ENCODE measurements at regions not wholly inside any gene's neighbourhood (a gene's known extent, or its start where the extent isn't known, plus 50 kb on each side); places are given as distances from the start of the nearest gene placed in this dataset.

- no peak overlapping the region for H3K4me3 ChIP-seq (ENCODE audit: low read depth, low read length)
- no peak for TF ChIP-seq CTCF (IDR thresholded peaks at IDR 0.05; ENCODE audit: low read depth, low read length)
Observed at GRCh38 chr20:6683021-6683977, 84.2 kb upstream of the BMP2 start.

DNA sequence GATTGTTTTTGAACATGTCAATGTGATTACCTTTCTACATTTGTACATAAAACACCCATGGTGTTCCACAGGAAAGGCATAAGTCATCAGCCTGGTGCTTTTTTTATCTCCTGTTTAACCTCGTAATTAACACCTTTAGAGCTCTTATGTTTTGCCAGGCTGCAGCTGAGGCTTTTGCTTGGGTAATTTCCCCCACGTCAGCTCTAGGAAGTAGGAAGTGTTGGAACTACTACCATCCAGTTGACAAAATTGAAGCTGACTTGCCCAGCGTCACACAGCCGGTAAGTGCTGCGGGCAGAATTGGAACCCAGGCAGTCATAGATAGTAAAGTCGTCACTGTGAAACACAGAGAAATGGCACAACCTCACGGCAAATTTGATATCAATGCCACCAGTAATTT, 86.6 kb upstream of the BMP2 start:
- H3K4me3 ChIP-seq (ENCODE audit: low read depth, low read length) = no peak overlapping the region
- no peak for TF ChIP-seq CTCF (IDR thresholded peaks at IDR 0.05; ENCODE audit: low read depth, low read length)

DNA sequence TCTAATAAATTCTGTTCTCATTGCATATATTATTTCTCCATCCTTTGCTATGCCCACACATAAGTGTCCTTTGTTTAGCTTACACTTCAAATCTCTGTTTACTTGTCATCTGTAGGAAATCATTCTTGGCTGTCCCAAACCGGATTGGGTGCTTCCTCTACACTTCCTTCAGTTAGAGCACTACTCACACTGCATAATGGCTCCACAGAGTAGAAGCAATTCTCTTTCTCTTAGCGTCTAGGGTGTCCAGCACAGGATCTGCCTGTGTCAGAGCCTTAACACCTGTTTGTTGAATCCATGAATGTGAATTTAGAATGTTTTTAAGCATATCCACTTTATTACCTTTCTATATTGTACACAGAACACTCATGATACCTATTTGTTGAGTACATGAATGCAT, 87.0 kb upstream of the BMP2 start:
- no peak for TF ChIP-seq CTCF (IDR thresholded peaks at IDR 0.05; ENCODE audit: low read depth, low read length)
- no peak overlapping the region for H3K4me3 ChIP-seq (ENCODE audit: low read depth, low read length)

DNA sequence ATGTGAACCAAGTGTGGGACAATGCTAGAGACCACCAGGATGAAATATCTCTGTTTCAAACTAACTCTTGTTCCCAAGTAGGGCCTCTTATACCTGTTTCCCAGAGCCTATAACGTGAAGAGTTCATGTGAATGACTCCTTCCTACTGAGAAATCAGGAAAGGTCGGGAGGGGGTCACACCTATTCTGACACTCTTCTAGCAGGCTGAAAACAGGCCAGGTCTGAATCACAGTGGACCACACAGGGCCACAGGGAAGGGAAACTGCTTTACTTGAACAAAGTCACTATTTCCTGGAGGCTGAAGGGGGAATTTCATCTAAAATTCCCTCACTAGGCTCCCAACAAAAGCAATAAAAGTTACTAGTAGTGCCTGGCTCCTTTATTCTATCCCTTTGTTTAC, 88.4 kb upstream of the BMP2 start:
- no peak for TF ChIP-seq CTCF (IDR thresholded peaks at IDR 0.05; ENCODE audit: low read depth, low read length)
- no peak overlapping the region for H3K4me3 ChIP-seq (ENCODE audit: low read depth, low read length)

- no peak for TF ChIP-seq CTCF (IDR thresholded peaks at IDR 0.05; ENCODE audit: low read depth, low read length)
- no peak overlapping the region for H3K4me3 ChIP-seq (ENCODE audit: low read depth, low read length)
Observed at GRCh38 chr20:6678101-6678500, 89.4 kb upstream of the BMP2 start.

DNA sequence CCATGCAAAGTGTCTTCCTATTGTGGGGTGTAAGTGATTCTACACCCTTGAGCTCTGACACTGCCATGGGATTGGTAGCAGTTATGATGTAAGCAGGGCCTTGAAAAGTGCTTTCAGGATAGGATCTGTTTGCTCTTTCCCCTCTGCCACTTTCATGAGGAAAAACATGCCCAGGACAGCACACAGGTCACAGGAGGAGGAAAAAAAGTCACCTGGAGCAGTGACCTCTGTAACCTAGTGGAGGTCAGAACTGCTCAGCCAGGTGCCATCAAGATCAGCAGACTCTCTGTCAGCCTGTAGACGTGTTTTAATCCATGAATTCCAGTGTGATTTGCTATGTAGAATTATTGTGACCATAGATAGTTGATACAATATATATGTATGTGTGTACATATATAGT, 92.7 kb upstream of the BMP2 start:
- no peak for TF ChIP-seq CTCF (IDR thresholded peaks at IDR 0.05; ENCODE audit: low read depth, low read length)
- no peak overlapping the region for H3K4me3 ChIP-seq (ENCODE audit: low read depth, low read length)

DNA sequence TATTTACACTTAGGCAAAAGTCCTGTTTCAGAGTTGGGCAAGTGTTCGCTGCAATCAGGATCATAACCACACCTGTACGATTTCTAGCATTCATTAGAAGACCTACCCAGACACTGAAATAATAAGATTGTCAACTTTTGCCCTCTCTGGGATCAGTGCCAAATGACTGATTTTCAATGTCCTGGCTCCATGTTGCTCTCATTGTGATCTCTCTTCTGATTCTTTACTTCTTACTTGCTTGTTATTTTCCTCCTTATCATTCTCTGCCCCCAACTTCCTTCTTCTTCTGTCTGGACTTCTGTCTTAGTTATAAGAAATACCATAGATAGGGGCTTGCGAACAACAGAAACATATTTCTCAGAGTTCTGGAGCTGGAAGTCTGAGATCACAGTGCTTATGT, 94.4 kb upstream of the BMP2 start:
- TF ChIP-seq CTCF (IDR thresholded peaks at IDR 0.05; ENCODE audit: low read depth, low read length) = no peak
- H3K4me3 ChIP-seq (ENCODE audit: low read depth, low read length) = no peak overlapping the region

All from WI38 (cell line).